Stimulated activated CD4-positive, alpha-beta T cell treated with anti-CD3 and anti-CD28 coated beads, Interleukin-4, amount 100 ng/mL, for 1 hour (primary cell): ENCODE measurements at regions not wholly inside any gene's neighbourhood (a gene's known extent, or its start where the extent isn't known, plus 50 kb on each side); places are given as distances from the start of the nearest gene placed in this dataset.

ENCODE experiments used
- DNase-seq: peaks from one replicate; pipeline ENCODE4 v3.0.0-alpha.2; 2020

DNA sequence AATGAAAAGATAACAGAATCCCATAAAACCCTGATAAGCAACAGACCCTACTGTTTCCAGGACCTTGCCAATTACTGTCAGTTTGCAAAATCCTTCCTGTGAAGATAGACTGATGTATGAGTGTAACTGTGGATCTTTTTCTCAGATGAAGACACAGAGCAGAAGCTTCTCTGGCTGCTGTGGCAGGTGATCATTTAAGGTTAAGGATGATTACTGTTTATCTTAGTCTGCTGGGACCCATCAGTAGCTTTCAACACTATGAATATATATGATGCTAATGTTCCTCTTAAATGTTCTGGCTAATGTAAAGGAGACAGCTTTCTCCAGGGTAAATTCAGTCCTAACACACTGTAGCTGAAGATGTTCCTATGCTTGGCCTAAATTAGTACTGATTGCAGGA lies 56.0 kb upstream of the CTTNBP2 start:
- DNase-seq, result no peak

DNA sequence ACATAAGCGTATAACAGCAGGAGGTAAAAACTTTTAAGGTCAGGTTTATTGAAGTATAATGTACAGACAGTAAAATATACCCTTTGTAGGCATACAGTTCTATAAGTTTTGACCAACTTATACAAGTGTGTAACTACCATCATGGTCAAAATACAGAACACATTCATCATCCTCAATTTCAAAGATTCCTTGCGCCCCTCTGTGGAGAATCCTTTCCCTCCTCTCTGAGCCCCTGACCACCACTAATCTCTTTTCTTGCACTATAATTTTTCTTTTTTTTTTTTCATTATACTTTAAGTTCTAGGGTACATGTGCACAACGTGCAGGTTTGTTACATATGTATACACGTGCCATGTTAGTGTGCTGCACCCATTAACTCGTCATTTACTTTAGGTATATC lies 58.1 kb upstream of the CTTNBP2 start:
- DNase-seq, result no peak

DNA sequence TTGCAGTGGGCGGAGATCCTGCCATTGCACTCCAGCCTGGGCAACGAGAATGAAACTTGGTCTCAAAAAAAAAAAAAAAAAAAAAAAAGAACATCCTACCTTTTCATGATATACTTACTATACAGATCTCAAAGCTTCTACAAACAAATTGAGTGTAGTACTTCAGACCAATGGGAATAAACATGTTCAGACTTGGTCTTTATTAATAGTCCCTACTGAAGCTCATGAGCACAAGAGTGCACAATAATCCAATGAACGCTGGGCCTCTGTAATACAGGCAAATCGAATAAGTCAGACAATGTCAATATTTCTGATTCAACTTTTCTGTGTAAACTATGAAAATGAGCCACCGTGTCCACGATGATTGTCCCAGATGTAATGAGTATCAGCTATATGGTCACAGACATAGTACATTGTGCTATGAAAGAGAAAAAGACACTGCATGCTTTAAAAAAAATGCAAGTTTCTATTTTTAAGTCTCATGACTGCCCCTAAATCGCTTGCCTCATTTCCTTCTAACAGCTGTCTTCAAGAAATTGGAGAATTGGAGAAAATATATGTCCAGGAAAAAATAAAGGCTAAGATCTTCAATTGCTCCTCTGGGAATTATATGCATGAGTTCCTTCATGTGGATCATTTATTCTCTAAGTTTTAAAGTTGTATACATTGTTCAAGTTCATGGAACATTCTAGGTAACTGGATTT lies 64.0 kb upstream of the CTTNBP2 start:
- no peak for DNase-seq

DNA sequence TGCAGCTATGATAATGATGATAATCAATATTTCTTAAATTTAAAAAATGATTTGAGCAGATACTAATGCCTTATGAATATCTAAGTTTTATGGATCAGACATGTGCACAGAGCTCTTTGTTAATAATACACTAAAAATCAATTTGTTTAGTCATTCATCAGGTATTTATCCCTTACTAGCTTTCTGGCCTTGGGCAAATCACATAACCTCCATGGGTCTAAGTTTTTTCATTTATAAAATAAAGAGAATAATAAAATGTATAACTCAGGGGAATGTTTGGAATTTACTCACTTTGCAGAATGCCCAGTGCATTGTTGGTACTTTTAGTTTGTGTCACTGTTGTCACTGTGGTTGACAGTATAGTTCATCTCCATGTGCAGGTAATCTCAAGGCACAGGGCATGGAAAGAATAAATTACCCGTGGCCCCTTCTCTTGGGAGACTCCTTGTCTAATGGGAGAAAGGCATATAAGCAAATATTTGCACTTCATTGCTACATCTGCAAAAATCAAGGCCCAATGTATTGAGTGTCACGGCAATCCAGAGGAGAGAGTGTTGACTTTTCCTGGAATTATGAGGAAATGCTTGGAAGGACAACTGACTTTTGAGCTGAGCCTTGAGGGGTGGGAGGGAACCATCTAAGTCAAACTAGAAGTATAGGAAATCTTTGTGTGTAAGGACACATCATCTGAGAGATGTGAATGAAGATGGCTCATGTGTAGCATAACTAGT lies 64.7 kb upstream of the CTTNBP2 start:
- no peak for DNase-seq

DNA sequence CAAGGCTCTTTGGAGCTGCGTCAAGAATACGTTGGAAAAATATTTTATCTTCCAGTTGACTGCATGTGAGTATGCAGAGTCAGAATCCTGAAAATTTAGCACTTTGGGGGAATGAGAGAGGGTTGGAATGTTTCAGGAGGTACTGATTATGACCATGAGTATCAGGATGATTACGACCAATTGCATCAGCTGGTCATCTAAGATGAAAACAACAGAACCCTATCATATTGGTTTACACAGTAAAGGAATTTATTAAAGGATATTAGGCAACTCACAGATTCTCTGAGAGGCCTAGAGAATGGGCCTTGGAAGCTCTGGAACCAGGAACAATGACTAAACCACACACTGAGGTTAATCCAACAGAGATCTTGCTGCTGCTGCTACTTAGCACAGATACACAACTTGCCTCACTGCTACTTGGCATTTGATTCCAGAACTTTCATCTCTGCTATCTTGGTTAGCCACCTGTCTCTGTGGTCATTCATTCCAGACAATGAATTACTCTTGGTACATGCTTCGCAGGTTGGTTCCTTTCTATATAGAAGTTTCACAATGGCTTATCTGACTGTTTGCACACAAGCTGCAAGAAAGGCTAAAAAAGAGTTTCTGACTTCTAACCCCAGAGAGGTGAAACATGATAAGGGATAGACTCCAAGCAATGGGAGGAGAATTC lies 68.0 kb upstream of the CTTNBP2 start:
- no peak for DNase-seq

DNA sequence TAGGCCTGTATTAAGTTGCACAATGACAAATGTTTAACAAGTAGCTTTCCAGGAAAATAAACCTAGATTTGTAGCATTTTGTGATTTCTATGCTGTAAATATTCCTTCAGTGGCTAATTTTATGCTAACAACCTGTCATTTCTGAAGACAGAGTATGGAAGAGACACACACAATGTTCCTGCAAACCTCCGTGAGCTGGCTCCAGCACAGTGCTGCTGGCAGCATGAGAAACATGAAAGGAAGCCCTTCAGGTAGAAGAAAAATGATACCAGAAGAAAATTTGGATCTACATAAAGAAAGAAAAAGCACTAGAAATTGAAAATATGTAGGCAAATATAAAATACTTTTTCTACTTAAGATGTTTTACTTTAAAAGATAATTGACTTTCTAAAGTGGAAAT lies 69.5 kb upstream of the CTTNBP2 start:
- no peak for DNase-seq

DNA sequence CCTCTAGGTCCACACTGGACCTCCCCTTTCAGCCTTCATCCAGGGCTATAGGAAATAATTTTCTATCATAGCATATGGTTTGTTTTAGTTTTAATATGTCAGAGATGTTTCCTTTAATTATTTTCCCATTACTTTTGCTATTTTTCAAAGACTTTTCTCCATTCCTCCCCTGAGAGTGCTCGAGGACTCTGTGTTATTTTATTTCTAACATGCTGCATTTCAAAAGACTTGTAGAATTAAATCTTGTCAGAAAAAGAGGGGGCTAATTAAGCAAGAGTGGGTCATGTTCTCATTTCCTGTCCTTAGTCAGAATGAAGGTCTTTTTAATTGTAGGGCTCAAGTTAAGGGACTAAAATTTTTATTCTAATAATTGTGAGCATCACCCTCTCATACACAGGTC lies 71.6 kb upstream of the CTTNBP2 start:
- DNase-seq, result no peak

DNA sequence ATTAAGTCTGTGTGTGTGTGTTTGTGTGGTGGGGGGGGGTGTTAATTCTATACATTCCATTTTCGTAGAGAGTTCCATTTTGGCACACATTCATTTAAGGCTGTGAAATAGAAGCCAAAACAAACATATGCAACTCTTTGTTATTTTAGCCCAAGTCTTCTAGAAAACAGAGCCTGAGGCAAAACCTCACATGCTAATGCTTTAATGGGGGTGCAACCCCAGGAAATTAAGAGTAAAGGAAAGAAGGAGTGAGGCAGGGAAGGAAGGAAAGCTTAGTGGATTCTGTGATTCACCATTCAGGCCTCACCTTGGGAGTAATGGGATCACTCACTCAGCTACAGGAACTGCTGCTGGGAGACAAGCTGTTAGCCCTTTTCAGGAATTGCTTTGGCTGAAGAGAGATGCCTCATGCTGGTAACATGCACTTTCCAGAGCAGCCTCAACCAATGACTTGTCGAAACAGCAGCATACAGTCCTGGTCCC lies 73.0 kb upstream of the CTTNBP2 start:
- no peak for DNase-seq

DNA sequence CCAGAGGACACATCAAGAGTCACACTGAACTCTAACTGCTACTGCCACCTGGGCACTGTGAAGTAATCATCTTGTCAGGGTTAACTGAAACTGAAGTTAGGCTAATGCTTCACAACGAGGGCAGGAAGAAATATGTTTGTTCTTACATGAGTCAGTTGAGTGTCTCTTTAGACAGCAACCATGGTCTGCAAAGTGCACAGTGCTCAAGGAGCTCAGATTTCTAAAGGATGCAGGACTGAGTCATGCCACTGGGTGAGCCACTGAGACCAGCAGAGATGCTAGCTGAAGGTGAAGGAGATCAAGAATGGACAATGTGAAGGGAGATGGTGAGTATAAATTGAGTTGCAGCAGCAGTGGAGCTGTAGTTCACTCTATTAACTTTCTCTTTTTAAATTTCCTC lies 76.0 kb upstream of the CTTNBP2 start:
- no peak for DNase-seq

DNA sequence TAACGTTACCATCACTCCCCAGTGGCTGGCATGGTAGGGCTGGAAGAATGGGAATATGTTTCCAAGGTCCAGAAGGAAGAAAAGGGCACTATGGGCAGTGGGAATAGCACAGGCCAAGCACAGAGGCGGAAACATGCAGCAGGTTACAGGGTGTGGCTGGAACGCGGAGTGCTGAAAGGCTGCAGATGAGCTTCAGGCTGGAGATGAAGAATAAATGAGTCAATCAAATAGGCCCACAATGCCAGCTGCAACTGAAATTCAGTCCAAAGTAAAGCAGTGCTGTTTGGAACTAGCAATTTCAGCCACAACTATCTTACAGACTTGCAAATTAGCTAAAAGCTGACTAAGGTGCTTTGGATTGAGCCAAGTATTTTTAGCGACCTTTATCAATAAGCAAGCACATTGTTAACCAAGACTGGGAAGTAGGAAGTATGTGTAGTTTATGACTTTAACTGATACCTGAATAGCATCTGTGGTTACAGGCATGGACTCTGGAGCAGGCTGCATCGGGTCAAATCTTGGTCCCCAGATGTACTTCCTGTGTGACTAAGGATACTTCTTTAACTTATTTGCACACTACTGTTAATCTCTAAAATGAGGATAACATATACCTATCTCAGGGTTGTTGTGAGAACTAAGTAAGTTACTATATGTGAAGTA lies 77.5 kb upstream of the CTTNBP2 start:
- DNase-seq, result no peak

DNA sequence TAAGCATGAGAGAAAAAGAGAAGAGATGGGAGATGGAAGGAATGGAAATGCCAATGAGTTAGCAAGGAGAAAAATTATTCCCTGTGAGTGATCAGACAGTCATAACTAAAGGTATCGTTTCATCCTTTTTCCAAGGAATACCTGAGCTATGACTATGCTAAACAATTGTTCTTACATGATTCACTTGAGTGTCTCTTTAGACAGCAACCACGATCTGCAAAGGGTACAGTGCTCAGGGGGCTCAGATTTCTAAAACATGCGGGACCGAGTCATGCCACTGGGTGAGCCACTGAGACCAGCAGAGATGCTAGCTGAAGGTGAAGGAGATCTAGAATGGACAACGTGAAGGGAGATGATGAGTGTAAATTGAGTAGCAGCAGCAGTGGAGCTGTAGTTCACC lies 78.0 kb upstream of the CTTNBP2 start:
- DNase-seq, result no peak

DNA sequence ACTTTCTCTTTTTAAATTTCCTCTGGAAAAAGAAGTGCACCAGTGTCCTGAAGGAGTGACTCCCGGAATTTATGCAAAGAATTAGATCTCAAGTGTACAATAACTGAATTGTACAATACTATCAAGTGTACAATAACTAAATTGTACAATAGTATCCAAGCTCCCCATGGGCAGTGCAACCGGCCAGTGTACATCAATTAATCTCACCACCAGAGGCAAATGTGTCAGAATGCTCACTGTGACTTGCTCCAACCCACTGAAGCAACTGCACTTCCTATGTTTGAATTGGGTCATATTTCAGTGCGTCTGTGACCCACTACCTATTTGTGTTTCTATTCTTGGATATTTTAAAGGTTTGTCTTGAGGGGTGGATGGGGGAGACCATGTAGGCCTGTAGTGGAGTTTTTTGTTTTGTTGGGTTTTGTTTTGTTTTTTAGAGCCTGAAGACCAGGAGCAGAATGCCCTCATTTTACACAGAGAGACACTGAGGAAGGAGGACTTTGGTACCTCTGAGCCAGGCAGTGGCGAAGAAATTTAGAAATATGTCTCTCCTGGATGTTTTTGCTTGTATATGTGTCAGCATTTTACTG lies 78.5 kb upstream of the CTTNBP2 start:
- DNase-seq, result no peak

DNA sequence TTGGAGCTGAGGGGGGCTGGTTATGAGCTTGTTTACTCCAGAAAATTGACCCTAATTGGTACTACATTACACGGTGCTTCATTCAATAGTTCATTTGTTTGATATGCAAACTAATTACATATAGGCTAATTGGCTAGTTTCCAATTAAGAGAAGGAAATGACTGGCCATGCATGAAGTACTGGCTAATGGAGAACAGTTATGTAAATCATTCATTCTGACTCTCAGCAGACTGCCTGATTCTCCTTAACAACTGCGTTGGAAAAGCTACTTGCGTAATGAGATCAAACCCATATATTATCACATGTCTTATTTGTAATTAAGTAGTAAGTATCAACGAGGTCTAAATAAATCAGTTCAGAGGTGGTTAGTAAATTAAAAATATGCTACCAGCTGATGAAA lies 81.8 kb upstream of the CTTNBP2 start:
- no peak for DNase-seq

DNA sequence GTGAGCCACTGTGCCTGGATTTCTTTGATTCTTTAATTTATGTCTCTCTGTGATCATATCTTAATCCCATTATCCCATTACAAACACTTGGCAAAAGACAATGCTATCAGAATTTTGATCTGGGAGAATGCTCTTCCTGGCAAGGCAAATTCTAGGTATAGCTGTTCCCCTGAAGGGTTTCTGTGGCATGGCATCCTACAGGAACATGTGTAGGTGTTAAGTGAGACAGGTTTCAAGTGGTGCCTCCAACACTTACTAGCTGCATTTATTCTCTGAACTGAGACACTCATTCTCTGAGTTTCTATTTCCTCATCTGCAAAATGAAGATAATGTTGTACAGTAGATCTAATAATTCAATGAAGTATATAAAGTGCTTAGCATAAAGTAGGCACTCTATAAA lies 87.1 kb upstream of the CTTNBP2 start:
- no peak for DNase-seq

DNA sequence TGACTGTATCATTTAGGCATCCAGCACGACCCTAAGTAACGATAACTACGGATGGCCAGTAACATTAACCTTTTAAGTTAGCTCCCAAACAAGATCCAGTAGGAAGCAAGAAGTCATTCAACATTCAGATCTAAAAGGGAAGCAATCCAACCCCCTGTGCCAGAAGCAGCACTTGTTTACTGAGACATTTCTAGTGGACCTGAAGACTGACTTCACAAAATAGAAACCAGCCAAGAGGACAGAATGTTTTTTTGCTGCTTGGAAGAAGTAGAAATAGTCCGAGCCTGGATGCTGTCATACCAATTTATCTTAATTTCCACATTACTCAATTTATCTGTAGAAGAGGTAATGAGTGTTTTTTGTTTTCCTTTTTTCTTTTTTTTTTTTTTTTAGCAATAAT lies 88.0 kb upstream of the CTTNBP2 start:
- DNase-seq, result no peak

DNA sequence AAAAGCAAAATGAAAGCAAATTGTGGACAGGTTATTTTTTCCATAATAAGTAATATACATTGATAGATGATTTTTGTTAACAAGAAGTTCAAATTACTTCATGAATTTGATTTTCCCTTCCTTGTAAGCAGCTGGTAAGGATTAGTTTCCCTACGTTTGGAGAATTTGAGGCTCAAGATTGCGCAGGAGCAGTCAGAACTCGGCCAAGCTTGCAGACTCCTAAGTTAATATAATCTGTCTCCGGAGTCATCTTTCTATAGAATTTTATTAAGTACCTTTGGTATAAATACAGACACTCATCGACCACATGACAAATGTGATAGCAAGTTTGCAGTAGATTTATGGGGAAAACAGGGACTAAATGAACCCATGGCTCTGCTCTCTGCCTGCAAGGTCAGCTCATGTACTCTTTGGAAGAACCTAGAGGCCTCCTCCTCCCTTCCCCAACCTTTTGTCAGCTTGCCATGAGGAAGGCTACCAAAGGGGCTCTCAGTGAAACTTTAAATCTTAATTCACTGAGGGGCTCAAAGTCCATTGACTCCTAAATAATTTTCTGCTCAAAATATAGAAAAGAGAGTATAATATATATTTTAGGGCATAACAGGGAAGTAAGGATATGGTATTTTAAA lies 89.2 kb upstream of the CTTNBP2 start:
- no peak for DNase-seq

DNA sequence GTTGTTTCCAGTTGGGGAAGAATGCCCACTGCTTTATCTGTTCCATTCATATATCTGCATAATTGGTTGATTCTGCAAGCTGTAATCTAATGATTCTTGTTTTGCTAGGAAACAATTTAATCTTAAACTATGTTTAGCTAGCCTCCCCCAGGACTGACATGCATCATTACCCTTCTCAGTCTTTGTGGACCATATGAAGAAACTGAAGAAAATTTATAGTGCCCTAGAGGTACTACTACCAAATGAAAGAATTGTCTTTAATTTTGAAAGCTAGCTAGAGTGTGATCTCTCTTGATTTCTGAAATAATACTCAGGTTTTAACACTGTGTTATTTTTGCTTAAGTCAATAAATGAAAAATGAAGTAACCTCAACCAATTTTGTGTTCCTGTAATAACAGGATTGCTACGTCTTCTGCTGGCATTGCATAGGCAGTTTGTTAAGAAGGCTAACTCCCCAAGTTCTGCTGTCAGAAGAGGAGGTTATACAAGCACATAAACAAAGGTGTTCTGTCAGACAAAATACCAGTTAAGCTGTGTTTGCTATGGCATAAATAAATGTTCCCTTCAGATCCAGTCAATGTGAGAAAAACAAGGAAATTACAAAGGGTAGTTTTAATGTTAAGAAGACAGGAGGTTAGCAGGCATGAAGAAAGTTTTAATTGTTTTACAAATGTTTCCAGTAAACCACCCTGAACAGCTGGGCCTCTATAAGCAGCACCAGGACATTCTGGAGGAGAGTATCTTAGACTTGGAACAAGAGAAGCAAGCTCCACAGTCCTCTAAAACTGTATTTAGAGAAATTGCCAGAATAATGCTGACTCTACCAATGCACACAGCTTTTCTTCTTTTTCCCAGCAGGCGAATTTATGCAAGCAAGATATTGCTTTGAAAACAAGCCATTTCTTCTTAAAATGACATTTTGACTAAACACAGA lies 90.3 kb upstream of the CTTNBP2 start:
- no peak for DNase-seq

DNA sequence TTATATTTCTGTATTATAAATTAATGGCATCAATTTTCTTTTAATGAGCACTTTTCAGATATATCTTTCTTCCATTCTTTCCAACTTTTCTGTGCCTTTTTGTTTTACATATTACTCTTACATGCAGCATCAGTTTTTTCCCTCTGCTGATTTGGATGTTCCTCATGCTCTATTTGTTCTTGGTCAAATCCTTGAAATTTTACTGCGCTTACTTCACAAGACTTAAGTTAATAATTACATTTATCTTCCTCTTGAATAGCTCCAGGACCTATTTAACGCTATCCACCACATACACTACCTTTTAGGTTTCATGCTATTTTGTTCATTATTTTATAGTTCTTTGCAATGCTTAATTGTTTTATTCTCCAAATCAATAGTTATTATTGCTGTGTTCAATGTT lies 97.6 kb upstream of the CTTNBP2 start:
- no peak for DNase-seq

DNA sequence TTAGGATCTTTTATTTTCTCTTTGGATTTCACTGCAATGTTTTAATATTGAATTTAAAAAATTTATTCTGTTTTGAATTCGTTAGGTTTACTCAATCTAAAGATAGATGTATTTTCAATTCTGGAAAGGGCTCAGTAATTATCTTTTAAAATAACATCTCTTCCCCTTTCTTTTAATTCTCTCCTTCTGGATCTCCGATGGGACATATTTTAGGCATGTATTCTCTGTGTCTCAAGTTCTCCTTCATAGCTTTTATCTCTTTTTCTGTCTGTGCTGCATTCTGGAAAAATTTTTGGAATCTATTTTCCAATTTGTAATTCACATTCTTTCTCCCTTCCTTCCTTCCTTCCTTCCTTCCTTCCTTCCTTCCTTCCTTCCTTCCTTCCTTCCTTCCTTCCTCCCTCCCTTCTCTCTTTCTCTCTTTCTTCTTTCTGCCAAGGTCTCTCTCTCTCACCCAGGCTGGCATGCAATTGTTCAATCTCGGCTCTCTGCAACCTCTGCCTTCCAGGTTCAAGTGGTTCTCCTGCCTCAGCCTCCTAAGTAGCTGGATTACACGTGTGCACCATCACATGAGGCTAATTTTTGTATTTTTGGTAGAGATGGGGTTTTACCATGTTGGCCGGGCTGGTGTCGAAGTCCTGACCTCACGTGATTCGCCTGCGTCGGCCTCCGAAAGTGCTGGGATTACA lies 98.5 kb upstream of the CTTNBP2 start:
- no peak for DNase-seq

DNA sequence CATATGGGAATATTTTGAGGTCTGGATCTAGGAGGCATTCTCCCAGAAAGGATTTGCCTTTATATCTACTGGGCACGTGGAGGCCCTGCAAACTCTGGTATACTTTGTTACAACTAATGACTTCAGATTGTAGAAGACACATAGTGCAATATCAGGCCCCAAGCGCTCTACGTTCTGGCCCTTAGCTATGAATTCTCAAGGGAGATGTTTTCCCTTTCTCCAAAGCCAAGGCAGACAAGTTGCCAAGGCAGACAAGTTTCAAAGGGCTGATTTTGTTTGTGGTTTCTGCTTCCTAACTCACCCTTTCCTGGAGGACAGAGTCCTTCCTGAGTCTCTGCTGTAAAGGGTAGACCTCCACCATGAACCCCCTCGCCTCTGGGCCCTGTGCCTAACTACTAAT lies 99.4 kb upstream of the CTTNBP2 start:
- no peak for DNase-seq

DNA sequence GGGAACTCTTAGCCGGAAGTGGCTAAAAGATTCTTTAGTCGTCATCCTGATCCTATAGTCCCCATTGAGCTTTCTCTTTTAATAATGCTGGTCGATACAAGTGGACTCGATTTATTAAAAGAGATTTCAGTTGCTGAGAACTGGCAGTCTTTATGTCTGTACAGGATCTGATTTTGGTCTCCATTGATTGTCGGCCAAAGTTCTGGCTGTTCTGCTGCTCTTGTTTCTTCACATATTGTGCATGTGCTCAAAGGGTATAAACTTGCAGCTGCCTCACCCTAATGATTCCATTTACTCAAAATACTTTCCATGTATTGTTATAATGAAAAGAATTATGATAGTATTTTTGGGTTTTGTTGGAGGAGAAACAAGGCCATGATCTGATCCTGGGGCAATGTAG lies 100.7 kb upstream of the CTTNBP2 start:
- no peak for DNase-seq
